ENCODE measurements at regions not wholly inside any gene's neighbourhood (a gene's known extent, or its start where the extent isn't known, plus 50 kb on each side); places are given as distances from the start of the nearest gene placed in this dataset.

DNA sequence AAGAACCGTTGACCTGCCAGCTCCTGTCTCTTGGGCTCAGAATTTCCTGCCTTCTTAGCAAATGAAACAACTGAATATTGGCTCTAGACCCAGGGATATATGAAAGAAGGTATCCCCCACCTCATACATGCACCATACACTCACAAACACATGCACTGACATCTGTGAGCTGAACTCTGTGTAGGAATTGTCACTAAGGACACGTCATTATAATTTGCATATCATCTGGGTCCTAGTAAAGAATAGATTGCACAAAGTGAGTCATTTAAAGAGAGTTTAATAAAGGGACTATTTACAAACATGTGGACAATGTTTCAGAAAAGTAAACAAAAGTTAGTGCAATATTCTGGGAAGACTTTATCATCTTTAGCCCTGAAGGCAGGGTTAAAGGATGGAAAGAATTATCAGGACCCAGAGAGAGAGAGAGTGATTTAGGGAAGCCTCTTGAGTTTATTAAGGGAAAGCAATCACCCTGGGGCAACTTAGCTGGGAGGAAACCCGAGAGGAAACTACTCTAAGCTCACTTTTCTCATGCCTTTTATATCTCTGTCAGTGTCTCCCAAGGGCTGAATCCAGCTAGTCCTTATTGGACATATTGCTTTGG lies 74.1 kb upstream of the PLA2G4A start:
- WGBS (ENCODE audit: insufficient coverage, low coverage, missing lambda C conversion rate), result 0% methylated on average over 3 of the region's 3 CpGs
- CTCF ChIA-PET (ENCODE audit: low intra/inter-chr PET ratio), result no interaction called here
- Histone ChIP-seq H3K36me3 (ENCODE audit: control insufficient read depth, insufficient read depth, low read length) (no peaks in the 10 kb centered on the region), H3K4me3 (no peak overlapping the region), H3K9me1 (ENCODE audit: control insufficient read depth, insufficient read depth, low read length) (no peaks in the 10 kb centered on the region), H3K4me2 (ENCODE audit: insufficient read depth, low read length) (no peak overlapping the region), H3K27me3 (ENCODE audit: control insufficient read depth in 2 of 2, insufficient read depth in 2 of 2, low read length in 2 of 2) (no peaks in the 10 kb centered on the region), H4K20me1 (replicated peaks; ENCODE audit: control insufficient read depth, insufficient read depth, low read length) (no peaks in the 10 kb centered on the region), H3K9ac (ENCODE audit: insufficient read depth in 1 of 2, low read depth in 2 of 2, low read length in 2 of 2) (no peak overlapping the region), H3K9me3 (replicated peaks; ENCODE audit: control insufficient read depth, insufficient read depth, low read depth, low read length) (no peaks in the 10 kb centered on the region), H3K27ac (ENCODE audit: extremely low read depth, low read depth, low read length) (no peak overlapping the region), H2AFZ (ENCODE audit: low read depth, low read length) (no peak overlapping the region), H3K79me2 (ENCODE audit: control insufficient read depth, insufficient read depth, low read length) (no peaks in the 10 kb centered on the region), H3K4me1 (replicated peaks in 1 of 2; ENCODE audit: control insufficient read depth in 2 of 2, insufficient read depth in 2 of 2, low read length in 2 of 2) (no peaks in the 10 kb centered on the region)
- FAIRE-seq (no peak), DNase-seq (ENCODE audit: extremely low read depth in 1 of 4, low spot score in 3 of 4) (no peak), ATAC-seq (no peak)
- POLR2A ChIA-PET, result no interaction called here
- no peak for TF ChIP-seq ZBTB8A (IDR thresholded peaks at IDR 0.05; ENCODE audit: partially characterized antibody)
- TF ChIP-seq KAT7 (CRISPR knock-in tag; IDR thresholded peaks at IDR 0.05; ENCODE audit: borderline replicate concordance), result no peak
- intact Hi-C loops (cut with micrococcal nuclease) (no loop called here), in situ Hi-C loops (cut with MboI) (no loop called here)
- BruUV-seq (replicated peaks), result no TSS peak

DNA sequence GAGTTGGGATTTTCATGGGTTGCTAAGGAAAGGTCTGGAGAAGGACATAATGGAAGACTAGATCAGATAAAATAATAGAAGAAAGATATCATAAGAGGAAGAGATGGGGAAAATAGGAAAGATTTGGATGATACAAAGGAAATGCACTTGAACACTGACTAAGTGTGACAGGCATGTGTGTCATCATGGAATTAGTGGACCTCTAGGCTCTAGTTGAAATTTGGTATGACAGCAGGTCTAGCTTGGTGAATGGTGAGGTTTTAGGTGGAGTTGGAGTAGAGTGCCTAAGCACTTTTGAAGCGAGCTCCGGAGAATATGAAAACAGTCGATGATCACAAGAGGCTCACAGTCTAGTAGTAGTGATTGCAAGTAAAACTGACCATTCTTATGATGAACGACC lies 73.0 kb upstream of the PTGS2 start:
- no TSS peak for BruUV-seq (replicated peaks)
- H3K9me3 ChIP-seq (replicated peaks; ENCODE audit: control insufficient read depth, insufficient read depth, low read depth, low read length), result no peaks in the 10 kb centered on the region
- no peak overlapping the region for H3K9ac ChIP-seq (ENCODE audit: insufficient read depth in 1 of 2, low read depth in 2 of 2, low read length in 2 of 2)
- ATAC-seq, result no peak
- H2AFZ ChIP-seq (ENCODE audit: low read depth, low read length), result no peak overlapping the region
- no peaks in the 10 kb centered on the region for H3K9me1 ChIP-seq (ENCODE audit: control insufficient read depth, insufficient read depth, low read length)
- no peaks in the 10 kb centered on the region for H4K20me1 ChIP-seq (replicated peaks; ENCODE audit: control insufficient read depth, insufficient read depth, low read length)
- POLR2A ChIA-PET, result no interaction called here
- no peaks in the 10 kb centered on the region for H3K4me1 ChIP-seq (replicated peaks in 1 of 2; ENCODE audit: control insufficient read depth in 2 of 2, insufficient read depth in 2 of 2, low read length in 2 of 2)
- no peak for DNase-seq (ENCODE audit: extremely low read depth in 1 of 4, low spot score in 3 of 4)
- CTCF ChIA-PET (ENCODE audit: low intra/inter-chr PET ratio), result no interaction called here
- 1% methylated on average over 4 of the region's 4 CpGs for WGBS (ENCODE audit: insufficient coverage, low coverage, missing lambda C conversion rate)
- no peaks in the 10 kb centered on the region for H3K79me2 ChIP-seq (ENCODE audit: control insufficient read depth, insufficient read depth, low read length)
- H3K27ac ChIP-seq (ENCODE audit: extremely low read depth, low read depth, low read length), result no peak overlapping the region
- no peaks in the 10 kb centered on the region for H3K36me3 ChIP-seq (ENCODE audit: control insufficient read depth, insufficient read depth, low read length)
- H3K27me3 ChIP-seq (ENCODE audit: control insufficient read depth in 2 of 2, insufficient read depth in 2 of 2, low read length in 2 of 2), result no peaks in the 10 kb centered on the region
- intact Hi-C loops (cut with micrococcal nuclease) (no loop called here), in situ Hi-C loops (cut with MboI) (no loop called here)
- no peak overlapping the region for H3K4me3 ChIP-seq
- no peak for FAIRE-seq
- no peak overlapping the region for H3K4me2 ChIP-seq (ENCODE audit: insufficient read depth, low read length)
- TF ChIP-seq MIER1 (IDR thresholded peaks at IDR 0.05; ENCODE audit: low read depth) (no peak), HDAC6 (IDR thresholded peaks at IDR 0.05; ENCODE audit: low read depth, low read length) (no peak), ZNF24 (IDR thresholded peaks at IDR 0.05) (no peak)

Measured in K562 (cell line).